ENCODE measurements at regions not wholly inside any gene's neighbourhood (a gene's known extent, or its start where the extent isn't known, plus 50 kb on each side); places are given as distances from the start of the nearest gene placed in this dataset.
A peak's percentile ranks its signal among the peaks of the same experiment; 100 is the strongest.

- DNase-seq: no peak
These were observed 96.2 kb upstream of the VGLL2 start for GRCh38 chr6:117169064-117169665.

- no peak for DNase-seq
These were observed 95.5 kb upstream of the VGLL2 start for GRCh38 chr6:117169781-117170281.

- DNase-seq: no peak
These were observed 90.5 kb upstream of the VGLL2 start for GRCh38 chr6:117174835-117175360.

- DNase-seq: peak in 2 of 3 donors; percentile 2
These were observed 76.6 kb upstream of the VGLL2 start for GRCh38 chr6:117188627-117189201.

GRCh38 chr6:117191009-117191408 lies 74.3 kb upstream of the VGLL2 start:
- DNase-seq: no peak

GRCh38 chr6:117191448-117191847 lies 73.9 kb upstream of the VGLL2 start:
- no peak for DNase-seq

- DNase-seq: no peak
These were observed 71.1 kb upstream of the VGLL2 start for GRCh38 chr6:117194271-117194670.

GRCh38 chr6:117194978-117195377 lies 70.4 kb upstream of the VGLL2 start:
- no peak for DNase-seq

- DNase-seq: no peak
These were observed 69.6 kb upstream of the VGLL2 start for GRCh38 chr6:117195728-117196127.

GRCh38 chr6:117200067-117200466 lies 65.3 kb upstream of the VGLL2 start:
- DNase-seq: no peak

GRCh38 chr6:117204903-117205302 lies 60.5 kb upstream of the VGLL2 start:
- no peak for DNase-seq

- no peak for DNase-seq
These were observed 59.5 kb upstream of the VGLL2 start for GRCh38 chr6:117205876-117206275.

GRCh38 chr6:117206522-117206921 lies 58.8 kb upstream of the VGLL2 start:
- DNase-seq: no peak

GRCh38 chr6:117206944-117207687 lies 58.2 kb upstream of the VGLL2 start:
- no peak for DNase-seq

- no peak for DNase-seq
These were observed 55.1 kb upstream of the VGLL2 start for GRCh38 chr6:117210279-117210678.

- DNase-seq: no peak
These were observed 49.8 kb upstream of the VGLL2 start for GRCh38 chr6:117215353-117216090.

Data from suppressor macrophage treated with lipopolysaccharide for 1 hour (primary cell).